NCI-H446 (cell line): ENCODE measurements at regions not wholly inside any gene's neighbourhood (a gene's known extent, or its start where the extent isn't known, plus 50 kb on each side); places are given as distances from the start of the nearest gene placed in this dataset.
A peak's percentile ranks its signal among the peaks of the same experiment; 100 is the strongest.

Source experiments
- DNase-seq, 2 experiments: peaks; one replicate each; lab custom pipeline; 2025; lab: John Stamatoyannopoulos, UW

- DNase-seq: no peak
Measured at GRCh38 chr6:14693301-14694192, 552.3 kb upstream of the JARID2 start.

- DNase-seq: no peak
Measured at GRCh38 chr6:14694308-14694707, 551.6 kb upstream of the JARID2 start.

GRCh38 chr6:14695579-14695978 is 550.3 kb upstream of the JARID2 start:
- DNase-seq: no peak

GRCh38 chr6:14696367-14696766 is 549.5 kb upstream of the JARID2 start:
- DNase-seq: no peak

GRCh38 chr6:14697427-14697826 is 548.4 kb upstream of the JARID2 start:
- DNase-seq: no peak

GRCh38 chr6:14699803-14700601 is 545.9 kb upstream of the JARID2 start:
- no peak for DNase-seq

- DNase-seq: no peak
Measured at GRCh38 chr6:14701946-14702345, 543.9 kb upstream of the JARID2 start.

- DNase-seq: no peak
Measured at GRCh38 chr6:14702678-14703077, 543.2 kb upstream of the JARID2 start.

GRCh38 chr6:14703586-14703985 is 542.3 kb upstream of the JARID2 start:
- DNase-seq: peak in 1 of 2 experiments; percentile 10

GRCh38 chr6:14704383-14705271 is 541.2 kb upstream of the JARID2 start:
- no peak for DNase-seq

GRCh38 chr6:14705841-14706377 is 540.0 kb upstream of the JARID2 start:
- DNase-seq: no peak

- DNase-seq: peak in 1 of 2 experiments; percentile 26
Measured at GRCh38 chr6:14706378-14706929, 539.4 kb upstream of the JARID2 start.

GRCh38 chr6:14707276-14707675 is 538.6 kb upstream of the JARID2 start:
- no peak for DNase-seq

GRCh38 chr6:14707971-14708465 is 537.9 kb upstream of the JARID2 start:
- DNase-seq: peak; percentile 61 to 81

GRCh38 chr6:14709066-14709670 is 536.7 kb upstream of the JARID2 start:
- DNase-seq: peak; percentile 35 to 77

GRCh38 chr6:14709900-14710299 is 536.0 kb upstream of the JARID2 start:
- DNase-seq: peak in 1 of 2 experiments; percentile 47

GRCh38 chr6:14710421-14710820 is 535.4 kb upstream of the JARID2 start:
- no peak for DNase-seq

GRCh38 chr6:14711056-14711703 is 534.7 kb upstream of the JARID2 start:
- peak in 1 of 2 experiments; percentile 61 for DNase-seq

- DNase-seq: no peak
Measured at GRCh38 chr6:14711704-14712379, 534.0 kb upstream of the JARID2 start.
